ENCODE measurements at regions not wholly inside any gene's neighbourhood (a gene's known extent, or its start where the extent isn't known, plus 50 kb on each side); places are given as distances from the start of the nearest gene placed in this dataset.
"Not testable (repeated sequence)": the region's sequence is repeated elsewhere in the genome, so short reads cannot be mapped to it uniquely, and the experiment has no call there.

GRCh38 chr2:194854941-194855340 is 802.1 kb upstream of the SLC39A10 start:
- Histone ChIP-seq H3K36me3 (ENCODE audit: insufficient read depth, low read depth, low read length) (no peaks in the 10 kb centered on the region), H3K27me3 (ENCODE audit: insufficient read depth, low read length) (no peaks in the 10 kb centered on the region), H3K9ac (ENCODE audit: low read depth, low read length) (no peak overlapping the region), H3K27ac (ENCODE audit: low read length) (no peak overlapping the region), H3K4me3 (ENCODE audit: low read length) (no peak overlapping the region), H3K9me3 (ENCODE audit: insufficient read depth, low read depth, low read length) (no peaks in the 10 kb centered on the region), H3K4me1 (ENCODE audit: insufficient read depth, low read length) (no peaks in the 10 kb centered on the region)

GRCh38 chr2:194842871-194843270 is 814.2 kb upstream of the SLC39A10 start:
- no peak overlapping the region for H3K9ac ChIP-seq (ENCODE audit: low read depth, low read length)
- no peak overlapping the region for H3K4me3 ChIP-seq (ENCODE audit: low read length)
- no peak overlapping the region for H3K27ac ChIP-seq (ENCODE audit: low read length)
- H3K36me3 ChIP-seq (ENCODE audit: insufficient read depth, low read depth, low read length) = no peaks in the 10 kb centered on the region
- no peaks in the 10 kb centered on the region for H3K9me3 ChIP-seq (ENCODE audit: insufficient read depth, low read depth, low read length)
- no peaks in the 10 kb centered on the region for H3K27me3 ChIP-seq (ENCODE audit: insufficient read depth, low read length)
- no peaks in the 10 kb centered on the region for H3K4me1 ChIP-seq (ENCODE audit: insufficient read depth, low read length)

GRCh38 chr2:194834371-194834770 is 822.7 kb upstream of the SLC39A10 start:
- H3K27ac ChIP-seq (ENCODE audit: low read length); H3K36me3 ChIP-seq (ENCODE audit: insufficient read depth, low read depth, low read length); H3K4me1 ChIP-seq (ENCODE audit: insufficient read depth, low read length); H3K27me3 ChIP-seq (ENCODE audit: insufficient read depth, low read length); H3K4me3 ChIP-seq (ENCODE audit: low read length); H3K9me3 ChIP-seq (ENCODE audit: insufficient read depth, low read depth, low read length); H3K9ac ChIP-seq (ENCODE audit: low read depth, low read length): not testable (repeated sequence)

- Histone ChIP-seq H3K27me3 (ENCODE audit: insufficient read depth, low read length) (no peaks in the 10 kb centered on the region), H3K4me1 (ENCODE audit: insufficient read depth, low read length) (peaks cover 3% of the 10 kb centered on the region; the same call in 1 of the 2 replicates), H3K9me3 (ENCODE audit: insufficient read depth, low read depth, low read length) (no peaks in the 10 kb centered on the region), H3K4me3 (ENCODE audit: low read length) (no peak overlapping the region), H3K36me3 (ENCODE audit: insufficient read depth, low read depth, low read length) (no peaks in the 10 kb centered on the region), H3K9ac (ENCODE audit: low read depth, low read length) (no peak overlapping the region), H3K27ac (ENCODE audit: low read length) (no peak overlapping the region)
These were observed 830.8 kb upstream of the SLC39A10 start for GRCh38 chr2:194826241-194826640.

GRCh38 chr2:194824450-194824849 is 832.6 kb upstream of the SLC39A10 start:
- Histone ChIP-seq H3K27ac (ENCODE audit: low read length) (no peak overlapping the region), H3K27me3 (ENCODE audit: insufficient read depth, low read length) (no peaks in the 10 kb centered on the region), H3K36me3 (ENCODE audit: insufficient read depth, low read depth, low read length) (no peaks in the 10 kb centered on the region), H3K4me3 (ENCODE audit: low read length) (no peak overlapping the region), H3K4me1 (ENCODE audit: insufficient read depth, low read length) (peaks cover 3% of the 10 kb centered on the region; the same call in 1 of the 2 replicates), H3K9ac (ENCODE audit: low read depth, low read length) (no peak overlapping the region), H3K9me3 (ENCODE audit: insufficient read depth, low read depth, low read length) (no peaks in the 10 kb centered on the region)

GRCh38 chr2:194822657-194823056 is 834.4 kb upstream of the SLC39A10 start:
- Histone ChIP-seq H3K27ac (ENCODE audit: low read length) (no peak overlapping the region), H3K9me3 (ENCODE audit: insufficient read depth, low read depth, low read length) (no peaks in the 10 kb centered on the region), H3K36me3 (ENCODE audit: insufficient read depth, low read depth, low read length) (no peaks in the 10 kb centered on the region), H3K9ac (ENCODE audit: low read depth, low read length) (no peak overlapping the region), H3K4me3 (ENCODE audit: low read length) (no peak overlapping the region), H3K27me3 (ENCODE audit: insufficient read depth, low read length) (no peaks in the 10 kb centered on the region), H3K4me1 (ENCODE audit: insufficient read depth, low read length) (peaks cover 3% of the 10 kb centered on the region; the same call in 1 of the 2 replicates)

GRCh38 chr2:194822097-194822496 is 834.9 kb upstream of the SLC39A10 start:
- H3K4me1 ChIP-seq (ENCODE audit: insufficient read depth, low read length) = peaks cover 3% of the 10 kb centered on the region; the same call in 1 of the 2 replicates
- H3K27ac ChIP-seq (ENCODE audit: low read length) = no peak overlapping the region
- H3K27me3 ChIP-seq (ENCODE audit: insufficient read depth, low read length) = no peaks in the 10 kb centered on the region
- H3K9me3 ChIP-seq (ENCODE audit: insufficient read depth, low read depth, low read length) = no peaks in the 10 kb centered on the region
- no peak overlapping the region for H3K9ac ChIP-seq (ENCODE audit: low read depth, low read length)
- H3K4me3 ChIP-seq (ENCODE audit: low read length) = no peak overlapping the region
- no peaks in the 10 kb centered on the region for H3K36me3 ChIP-seq (ENCODE audit: insufficient read depth, low read depth, low read length)

GRCh38 chr2:194819367-194819766 is 837.7 kb upstream of the SLC39A10 start:
- H3K27me3 ChIP-seq (ENCODE audit: insufficient read depth, low read length) = no peaks in the 10 kb centered on the region
- no peak overlapping the region for H3K4me3 ChIP-seq (ENCODE audit: low read length)
- no peak overlapping the region for H3K27ac ChIP-seq (ENCODE audit: low read length)
- no peak overlapping the region for H3K9ac ChIP-seq (ENCODE audit: low read depth, low read length)
- no peaks in the 10 kb centered on the region for H3K36me3 ChIP-seq (ENCODE audit: insufficient read depth, low read depth, low read length)
- peaks cover 3% of the 10 kb centered on the region; the same call in 1 of the 2 replicates for H3K4me1 ChIP-seq (ENCODE audit: insufficient read depth, low read length)
- no peaks in the 10 kb centered on the region for H3K9me3 ChIP-seq (ENCODE audit: insufficient read depth, low read depth, low read length)

GRCh38 chr2:194815475-194815874 is 841.6 kb upstream of the SLC39A10 start:
- Histone ChIP-seq H3K4me1 (ENCODE audit: insufficient read depth, low read length) (no peaks in the 10 kb centered on the region), H3K27ac (ENCODE audit: low read length) (no peak overlapping the region), H3K4me3 (ENCODE audit: low read length) (no peak overlapping the region), H3K36me3 (ENCODE audit: insufficient read depth, low read depth, low read length) (no peaks in the 10 kb centered on the region), H3K9me3 (ENCODE audit: insufficient read depth, low read depth, low read length) (no peaks in the 10 kb centered on the region), H3K27me3 (ENCODE audit: insufficient read depth, low read length) (no peaks in the 10 kb centered on the region), H3K9ac (ENCODE audit: low read depth, low read length) (no peak overlapping the region)

GRCh38 chr2:194802589-194802988 is 854.4 kb upstream of the SLC39A10 start:
- H3K9ac ChIP-seq (ENCODE audit: low read depth, low read length) = no peak overlapping the region
- peaks cover under 1% of the 10 kb centered on the region; the same call in 1 of the 2 replicates for H3K9me3 ChIP-seq (ENCODE audit: insufficient read depth, low read depth, low read length)
- no peaks in the 10 kb centered on the region for H3K27me3 ChIP-seq (ENCODE audit: insufficient read depth, low read length)
- no peak overlapping the region for H3K27ac ChIP-seq (ENCODE audit: low read length)
- no peaks in the 10 kb centered on the region for H3K36me3 ChIP-seq (ENCODE audit: insufficient read depth, low read depth, low read length)
- H3K4me3 ChIP-seq (ENCODE audit: low read length) = no peak overlapping the region
- H3K4me1 ChIP-seq (ENCODE audit: insufficient read depth, low read length) = no peaks in the 10 kb centered on the region

- H3K4me1 ChIP-seq (ENCODE audit: insufficient read depth, low read length); H3K36me3 ChIP-seq (ENCODE audit: insufficient read depth, low read depth, low read length); H3K27ac ChIP-seq (ENCODE audit: low read length); H3K27me3 ChIP-seq (ENCODE audit: insufficient read depth, low read length); H3K9ac ChIP-seq (ENCODE audit: low read depth, low read length); H3K4me3 ChIP-seq (ENCODE audit: low read length); H3K9me3 ChIP-seq (ENCODE audit: insufficient read depth, low read depth, low read length): not testable (repeated sequence)
These were observed 870.0 kb upstream of the SLC39A10 start for GRCh38 chr2:194787071-194787470.

GRCh38 chr2:194771394-194771793 is 885.6 kb upstream of the SLC39A10 start:
- H3K27me3 ChIP-seq (ENCODE audit: insufficient read depth, low read length); H3K4me3 ChIP-seq (ENCODE audit: low read length); H3K9me3 ChIP-seq (ENCODE audit: insufficient read depth, low read depth, low read length); H3K4me1 ChIP-seq (ENCODE audit: insufficient read depth, low read length); H3K36me3 ChIP-seq (ENCODE audit: insufficient read depth, low read depth, low read length); H3K9ac ChIP-seq (ENCODE audit: low read depth, low read length); H3K27ac ChIP-seq (ENCODE audit: low read length): not testable (repeated sequence)

- Histone ChIP-seq H3K9me3 (ENCODE audit: insufficient read depth, low read depth, low read length) (no peaks in the 10 kb centered on the region), H3K4me1 (ENCODE audit: insufficient read depth, low read length) (no peaks in the 10 kb centered on the region), H3K4me3 (ENCODE audit: low read length) (no peak overlapping the region), H3K27me3 (ENCODE audit: insufficient read depth, low read length) (no peaks in the 10 kb centered on the region), H3K27ac (ENCODE audit: low read length) (no peak overlapping the region), H3K9ac (ENCODE audit: low read depth, low read length) (no peak overlapping the region), H3K36me3 (ENCODE audit: insufficient read depth, low read depth, low read length) (no peaks in the 10 kb centered on the region)
These were observed 888.0 kb upstream of the SLC39A10 start for GRCh38 chr2:194769030-194769429.

Data from iPS-20b (cell line).